NCI-H2081 treated with DMSO at 0.1 percent for 48 hours (cell line): ENCODE measurements at regions not wholly inside any gene's neighbourhood (a gene's known extent, or its start where the extent isn't known, plus 50 kb on each side); places are given as distances from the start of the nearest gene placed in this dataset.

Experiments used
- DNase-seq: peaks from one replicate; lab custom pipeline; 2025; lab: John Stamatoyannopoulos, UW

- no peak for DNase-seq
Observed at GRCh38 chr22:48660104-48660789, 1167.4 kb downstream of the BRD1 start.

GRCh38 chr22:48659404-48659996 is 1168.2 kb downstream of the BRD1 start:
- no peak for DNase-seq

GRCh38 chr22:48658871-48659270 is 1168.8 kb downstream of the BRD1 start:
- no peak for DNase-seq

- DNase-seq: no peak
Observed at GRCh38 chr22:48658246-48658645, 1169.4 kb downstream of the BRD1 start.

- DNase-seq: no peak
Observed at GRCh38 chr22:48654492-48654891, 1173.2 kb downstream of the BRD1 start.

- DNase-seq: no peak
Observed at GRCh38 chr22:48653929-48654328, 1173.7 kb downstream of the BRD1 start.

GRCh38 chr22:48653306-48653705 is 1174.4 kb downstream of the BRD1 start:
- no peak for DNase-seq

- DNase-seq: no peak
Observed at GRCh38 chr22:48652796-48653195, 1174.9 kb downstream of the BRD1 start.

- DNase-seq: no peak
Observed at GRCh38 chr22:48651981-48652538, 1175.6 kb downstream of the BRD1 start.

GRCh38 chr22:48651036-48651890 is 1176.4 kb downstream of the BRD1 start:
- no peak for DNase-seq

GRCh38 chr22:48650323-48651035 is 1177.2 kb downstream of the BRD1 start:
- no peak for DNase-seq

- DNase-seq: no peak
Observed at GRCh38 chr22:48649466-48649865, 1178.2 kb downstream of the BRD1 start.

- no peak for DNase-seq
Observed at GRCh38 chr22:48649031-48649430, 1178.6 kb downstream of the BRD1 start.

- no peak for DNase-seq
Observed at GRCh38 chr22:48647606-48648515, 1179.8 kb downstream of the BRD1 start.

GRCh38 chr22:48647051-48647450 is 1180.6 kb downstream of the BRD1 start:
- DNase-seq: no peak

GRCh38 chr22:48646216-48646925 is 1181.3 kb downstream of the BRD1 start:
- DNase-seq: no peak

GRCh38 chr22:48645766-48646165 is 1181.9 kb downstream of the BRD1 start:
- DNase-seq: no peak

- DNase-seq: no peak
Observed at GRCh38 chr22:48644997-48645396, 1182.7 kb downstream of the BRD1 start.

GRCh38 chr22:48644108-48644507 is 1183.6 kb downstream of the BRD1 start:
- no peak for DNase-seq

GRCh38 chr22:48643066-48643731 is 1184.5 kb downstream of the BRD1 start:
- no peak for DNase-seq
